Vagina (tissue), 2 donors: ENCODE measurements at regions not wholly inside any gene's neighbourhood (a gene's known extent, or its start where the extent isn't known, plus 50 kb on each side); places are given as distances from the start of the nearest gene placed in this dataset.

Source experiments
- CTCF ChIP-seq, 3 experiments: fragments of 450-650 bp in 2 of 3; fragments of 200-600 bp in 1 of 3; sonication (generic) in 1 of 3; IDR thresholded peaks; one replicate each; pipeline ENCODE4 v1.5.1; 2017 to 2019; ENCODE audit warnings: antibody characterized with exemption in 3 of 3, mild to moderate bottlenecking in 2 of 3, moderate library complexity in 2 of 3
- POLR2AphosphoS5 ChIP-seq, 2 donors: sonication (generic); formaldehyde crosslinking; IDR thresholded peaks; one replicate each; pipeline ENCODE4 v1.9.0; 2017; ENCODE audit warnings: antibody characterized with exemption in 2 of 2, mild to moderate bottlenecking in 2 of 2, low read depth in 1 of 2; ENCODE audit not compliant: insufficient read depth in 1 of 2

GRCh38 chr11:81444297-81444696 lies 1289.4 kb downstream of the FAM181B start:
- TF ChIP-seq CTCF (IDR thresholded peaks at IDR 0.05): no peak
- TF ChIP-seq POLR2AphosphoS5 (IDR thresholded peaks at IDR 0.05; ENCODE audit: insufficient read depth in 1 of 2, low read depth in 1 of 2): no peak
